Thoracic aorta (tissue), 2 donors: ENCODE measurements at regions not wholly inside any gene's neighbourhood (a gene's known extent, or its start where the extent isn't known, plus 50 kb on each side); places are given as distances from the start of the nearest gene placed in this dataset.

Experiments
- ATAC-seq: fragments of 150-250 bp; one replicate; pipeline ENCODE4 v1.8.0; 2017; ENCODE audit warnings: low read depth; ENCODE audit not compliant: insufficient number of reproducible peaks, low FRiP score
- DNase-seq: peaks from one replicate; pipeline ENCODE4 v3.0.0-alpha.2; 2020; ENCODE audit warnings: low spot score
- H3K27ac ChIP-seq, 2 donors: fragments of 200-600 bp; sonication (generic); 1 replicate in 1 of 2; 2 replicates in 1 of 2; pipeline ENCODE4 v1.5.1; 2016; ENCODE audit warnings: mild to moderate bottlenecking in 2 of 2, moderate library complexity in 2 of 2
- H3K27me3 ChIP-seq: fragments of 200-600 bp; sonication (generic); replicated peaks from 2 replicates; pipeline ENCODE4 v1.6.0; 2016; ENCODE audit warnings: mild to moderate bottlenecking; ENCODE audit not compliant: insufficient read depth
- H3K36me3 ChIP-seq: fragments of 200-600 bp; sonication (generic); one replicate; pipeline ENCODE4 v1.5.1; 2016
- H3K4me1 ChIP-seq, 2 donors: fragments of 200-600 bp; sonication (generic); 1 replicate in 1 of 2; 2 replicates in 1 of 2; pipeline versions ENCODE4 v1.5.1 to v1.6.0; 2016; ENCODE audit warnings: low read depth in 2 of 2, mild to moderate bottlenecking in 1 of 2; ENCODE audit not compliant: control insufficient read depth in 1 of 2
- H3K4me3 ChIP-seq: fragments of 200-600 bp; sonication (generic); 2 replicates; pipeline ENCODE4 v1.5.1; 2016; ENCODE audit warnings: mild to moderate bottlenecking
- H3K9me3 ChIP-seq: fragments of 200-600 bp; sonication (generic); 2 replicates; pipeline ENCODE4 v1.5.1; 2016
- CTCF ChIP-seq: fragments of 200-600 bp; sonication (generic); IDR thresholded peaks from one replicate; pipeline ENCODE4 v1.5.1; 2019; ENCODE audit warnings: antibody characterized with exemption

- peaks cover 22 to 44% of the 10 kb centered on the region in 2 donors for H3K4me1 ChIP-seq
- no peak for TF ChIP-seq CTCF
- H3K27me3 ChIP-seq: no peaks in the 10 kb centered on the region
- DNase-seq: no peak
- no peaks in the 10 kb centered on the region for H3K36me3 ChIP-seq
- H3K27ac ChIP-seq: no peak overlapping the region
- no peak overlapping the region for H3K4me3 ChIP-seq
- no peaks in the 10 kb centered on the region for H3K9me3 ChIP-seq
- ATAC-seq: no peak
Measured at GRCh38 chr20:48291896-48292295, 506.6 kb upstream of the SULF2 start.

DNA sequence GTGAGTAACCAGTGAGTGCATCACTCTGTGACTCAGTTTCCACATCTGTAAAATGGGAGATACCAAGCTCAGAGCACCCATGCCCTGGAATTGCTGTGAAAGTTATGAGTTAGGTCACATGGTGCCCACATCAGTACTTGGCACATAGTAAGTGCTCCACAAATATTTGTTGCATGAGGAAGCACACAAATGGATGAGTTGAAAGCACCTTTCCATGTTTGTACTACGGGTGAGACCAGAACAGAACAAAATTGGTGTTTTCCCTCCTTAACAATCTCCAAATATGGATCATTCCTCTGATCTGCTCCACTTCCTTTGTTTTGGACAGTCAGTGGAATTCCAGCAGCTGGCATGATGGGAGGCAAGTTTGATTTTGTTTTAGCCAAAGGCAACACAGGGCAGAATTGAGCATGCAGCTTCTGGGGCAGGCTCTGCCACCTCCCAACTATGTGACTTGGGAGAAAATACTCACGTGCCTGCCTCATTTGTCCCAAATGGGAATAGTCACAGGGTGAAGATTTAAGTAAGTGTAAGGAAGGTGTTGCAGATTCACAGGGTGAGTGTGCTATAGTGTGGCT lies 503.7 kb upstream of the SULF2 start:
- ATAC-seq: peak; percentile 72
- Histone ChIP-seq H3K4me1 (peaks cover 11 to 34% of the 10 kb centered on the region in 2 donors), H3K27ac (peak overlapping the region; percentile 70 to 78), H3K4me3 (no peak overlapping the region), H3K36me3 (no peaks in the 10 kb centered on the region), H3K27me3 (no peaks in the 10 kb centered on the region), H3K9me3 (no peaks in the 10 kb centered on the region)
- TF ChIP-seq CTCF: no peak
- DNase-seq: no peak

DNA sequence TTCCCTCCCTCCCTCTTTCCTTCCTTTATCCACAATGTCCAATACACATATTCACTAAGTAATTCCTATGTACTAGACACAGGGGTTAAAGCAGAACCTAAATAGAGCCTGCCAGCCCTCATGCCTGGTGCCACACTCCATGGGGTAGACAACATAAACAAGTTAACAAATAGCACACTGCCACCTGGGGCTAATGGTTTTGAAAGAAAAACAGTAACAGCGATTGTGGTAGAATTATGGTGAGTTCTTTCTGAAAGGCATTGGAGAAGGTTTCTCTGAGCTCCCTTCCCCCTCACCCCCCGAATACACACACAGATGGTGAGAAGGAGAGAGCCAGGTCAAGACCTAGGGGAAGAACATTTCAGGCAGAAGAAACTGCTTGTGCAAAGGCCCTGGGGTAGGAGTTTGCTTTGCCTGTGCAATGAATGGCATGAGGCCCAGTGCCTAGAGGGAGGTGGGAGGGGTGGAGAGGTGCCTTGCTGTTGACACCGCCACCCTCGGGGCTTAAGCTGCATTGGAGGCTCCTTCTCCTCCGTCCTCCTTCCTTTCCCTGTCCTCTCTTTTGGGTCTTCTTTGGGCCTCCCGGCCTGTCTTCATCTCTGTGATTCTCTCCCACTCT lies 502.4 kb upstream of the SULF2 start:
- no peak for ATAC-seq
- no peaks in the 10 kb centered on the region for H3K27me3 ChIP-seq
- H3K9me3 ChIP-seq: no peaks in the 10 kb centered on the region
- H3K4me3 ChIP-seq: no peak overlapping the region
- no peak for TF ChIP-seq CTCF
- peak overlapping the region; percentile 70 to 78 for H3K27ac ChIP-seq
- no peak for DNase-seq
- H3K36me3 ChIP-seq: no peaks in the 10 kb centered on the region
- peaks cover 15 to 42% of the 10 kb centered on the region in 2 donors for H3K4me1 ChIP-seq

GRCh38 chr20:48287021-48287494 lies 501.8 kb upstream of the SULF2 start:
- DNase-seq (no peak), ATAC-seq (no peak)
- no peak for TF ChIP-seq CTCF
- Histone ChIP-seq H3K27me3 (no peaks in the 10 kb centered on the region), H3K4me1 (peaks cover 15 to 42% of the 10 kb centered on the region in 2 donors), H3K4me3 (no peak overlapping the region), H3K36me3 (no peaks in the 10 kb centered on the region), H3K9me3 (no peaks in the 10 kb centered on the region), H3K27ac (peak overlapping the region; percentile 70 to 78)

- no peak for DNase-seq
- Histone ChIP-seq H3K27ac (peak overlapping the region; percentile 70 to 78), H3K27me3 (no peaks in the 10 kb centered on the region), H3K36me3 (no peaks in the 10 kb centered on the region), H3K9me3 (no peaks in the 10 kb centered on the region), H3K4me3 (no peak overlapping the region), H3K4me1 (peaks cover 15 to 42% of the 10 kb centered on the region in 2 donors)
- no peak for TF ChIP-seq CTCF
- ATAC-seq: no peak
Measured at GRCh38 chr20:48286601-48287000, 501.3 kb upstream of the SULF2 start.
